ENCODE measurements at regions not wholly inside any gene's neighbourhood (a gene's known extent, or its start where the extent isn't known, plus 50 kb on each side); places are given as distances from the start of the nearest gene placed in this dataset.

DNA sequence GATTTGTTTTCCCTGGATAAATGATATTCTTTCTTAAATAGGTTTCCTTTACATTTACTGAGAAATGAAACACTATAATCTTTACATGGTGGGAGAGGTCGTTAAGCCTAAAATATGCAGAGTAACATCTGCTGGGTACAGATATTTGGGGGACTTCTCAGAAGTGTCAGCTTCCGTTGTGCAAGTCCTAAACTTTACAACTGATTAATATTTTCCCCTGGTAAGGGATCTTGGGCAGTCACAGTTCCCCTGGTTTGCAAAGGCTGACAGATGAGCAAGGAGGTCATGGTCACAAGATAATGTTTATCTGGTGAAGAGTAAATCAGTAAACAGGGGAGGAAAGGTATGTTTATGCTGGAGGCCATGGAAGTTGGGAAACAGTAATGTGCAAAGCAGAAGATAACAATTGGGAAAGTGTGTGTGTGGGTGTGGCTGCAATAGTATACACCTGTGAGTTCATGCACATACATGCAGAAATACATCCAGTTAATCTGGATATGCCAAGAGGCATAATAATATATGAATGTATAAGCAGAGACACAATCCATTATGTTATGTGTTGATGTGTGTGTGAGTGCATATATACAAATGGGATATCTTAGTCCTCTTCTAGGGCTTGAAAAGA lies 508.2 kb upstream of the FAM241A start:
- TF ChIP-seq, protein P1, sequence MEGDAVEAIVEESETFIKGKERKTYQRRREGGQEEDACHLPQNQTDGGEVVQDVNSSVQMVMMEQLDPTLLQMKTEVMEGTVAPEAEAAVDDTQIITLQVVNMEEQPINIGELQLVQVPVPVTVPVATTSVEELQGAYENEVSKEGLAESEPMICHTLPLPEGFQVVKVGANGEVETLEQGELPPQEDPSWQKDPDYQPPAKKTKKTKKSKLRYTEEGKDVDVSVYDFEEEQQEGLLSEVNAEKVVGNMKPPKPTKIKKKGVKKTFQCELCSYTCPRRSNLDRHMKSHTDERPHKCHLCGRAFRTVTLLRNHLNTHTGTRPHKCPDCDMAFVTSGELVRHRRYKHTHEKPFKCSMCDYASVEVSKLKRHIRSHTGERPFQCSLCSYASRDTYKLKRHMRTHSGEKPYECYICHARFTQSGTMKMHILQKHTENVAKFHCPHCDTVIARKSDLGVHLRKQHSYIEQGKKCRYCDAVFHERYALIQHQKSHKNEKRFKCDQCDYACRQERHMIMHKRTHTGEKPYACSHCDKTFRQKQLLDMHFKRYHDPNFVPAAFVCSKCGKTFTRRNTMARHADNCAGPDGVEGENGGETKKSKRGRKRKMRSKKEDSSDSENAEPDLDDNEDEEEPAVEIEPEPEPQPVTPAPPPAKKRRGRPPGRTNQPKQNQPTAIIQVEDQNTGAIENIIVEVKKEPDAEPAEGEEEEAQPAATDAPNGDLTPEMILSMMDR (IDR thresholded peaks at IDR 0.05; ENCODE audit: insufficient read depth, low read length, poor library complexity, severe bottlenecking): no peak
- no peak for TF ChIP-seq EZH2phosphoT487 (conservative IDR thresholded peaks at IDR 0.05; ENCODE audit: low read length)
